GM18858 (cell line): ENCODE measurements at regions not wholly inside any gene's neighbourhood (a gene's known extent, or its start where the extent isn't known, plus 50 kb on each side); places are given as distances from the start of the nearest gene placed in this dataset.

Experiments used
- ATAC-seq: cut with Tn5 transposase; IDR thresholded peaks from one replicate; pipeline ENCODE4 v1.9.1; 2021; ENCODE audit not compliant: unreplicated experiment

DNA sequence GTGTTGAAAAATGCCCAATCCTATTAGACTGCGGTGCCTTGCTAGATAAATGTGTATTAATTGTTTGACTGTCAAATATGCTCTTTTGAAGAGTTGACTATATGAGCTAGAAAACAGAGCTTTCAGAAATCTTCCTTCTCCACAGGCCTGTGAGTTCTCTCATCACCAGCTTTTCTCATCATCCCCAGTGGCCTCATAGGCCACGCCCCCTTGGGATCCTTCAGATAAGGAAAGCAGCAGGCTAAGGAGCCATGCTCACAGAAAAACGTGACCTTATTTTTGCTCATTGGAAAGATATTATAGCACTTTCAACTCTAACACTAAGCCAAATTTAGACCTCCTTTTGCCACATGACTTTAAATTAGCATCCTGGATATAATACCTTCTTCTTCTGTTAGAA, 514.4 kb upstream of the ARRDC4 start:
- no peak for ATAC-seq

GRCh38 chr15:97456521-97457202, 503.8 kb upstream of the ARRDC4 start:
- no peak for ATAC-seq

DNA sequence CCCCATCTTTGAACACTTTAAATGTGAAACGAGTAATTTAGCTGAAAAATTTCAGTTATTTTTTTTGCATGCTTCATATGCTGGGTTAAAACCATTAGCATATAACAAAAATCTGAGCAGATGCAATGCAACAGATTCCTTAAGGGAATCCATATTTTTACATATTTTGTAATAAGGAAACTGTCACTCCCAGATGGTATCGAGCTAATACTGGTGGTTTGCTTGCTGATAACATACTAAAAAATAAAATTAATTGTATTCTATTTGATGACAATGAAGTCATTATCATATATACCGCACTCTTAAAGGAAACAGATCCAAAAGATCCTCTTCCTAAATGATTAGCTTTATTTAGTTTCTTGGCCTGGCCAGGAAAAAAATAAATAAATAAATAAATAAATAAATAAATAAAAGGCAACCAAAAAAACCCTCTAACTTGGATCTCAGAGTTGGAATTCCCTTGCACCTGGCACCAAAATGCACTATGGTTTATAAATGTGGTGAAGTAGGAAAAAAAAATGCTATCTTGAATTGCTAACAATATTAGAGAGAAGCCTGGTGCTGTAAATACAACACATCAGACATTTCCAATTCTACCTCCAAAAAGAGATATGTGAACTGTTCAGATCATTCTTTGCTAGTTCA, 503.2 kb upstream of the ARRDC4 start:
- no peak for ATAC-seq

- no peak for ATAC-seq
Measured at GRCh38 chr15:97459771-97460170, 500.7 kb upstream of the ARRDC4 start.

GRCh38 chr15:97461226-97461625, 499.3 kb upstream of the ARRDC4 start:
- no peak for ATAC-seq

- ATAC-seq, result no peak
Measured at GRCh38 chr15:97463696-97464095, 496.8 kb upstream of the ARRDC4 start.

- ATAC-seq, result no peak
Measured at GRCh38 chr15:97470417-97470816, 490.1 kb upstream of the ARRDC4 start.

DNA sequence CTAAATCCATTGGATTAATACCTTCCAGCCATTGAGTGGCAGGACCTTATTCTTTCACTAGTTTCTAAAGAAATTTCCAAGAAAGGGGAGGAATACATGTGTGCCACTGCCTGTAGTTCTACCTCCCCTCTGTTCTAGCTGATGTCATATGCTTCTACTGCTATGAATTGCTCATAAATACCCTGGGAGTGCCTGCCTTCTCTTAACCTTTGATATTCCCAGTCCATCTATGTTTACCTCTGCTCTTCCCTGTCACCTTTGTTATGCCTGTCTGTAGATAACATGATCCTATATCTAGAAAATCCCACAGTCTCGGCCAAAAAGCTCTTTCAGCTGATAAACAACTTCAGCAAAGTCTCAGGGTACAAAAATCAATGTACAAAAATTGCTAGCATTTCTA, 486.9 kb upstream of the ARRDC4 start:
- no peak for ATAC-seq

- no peak for ATAC-seq
Measured at GRCh38 chr15:97479957-97480356, 480.5 kb upstream of the ARRDC4 start.

- no peak for ATAC-seq
Measured at GRCh38 chr15:97482521-97482920, 478.0 kb upstream of the ARRDC4 start.

DNA sequence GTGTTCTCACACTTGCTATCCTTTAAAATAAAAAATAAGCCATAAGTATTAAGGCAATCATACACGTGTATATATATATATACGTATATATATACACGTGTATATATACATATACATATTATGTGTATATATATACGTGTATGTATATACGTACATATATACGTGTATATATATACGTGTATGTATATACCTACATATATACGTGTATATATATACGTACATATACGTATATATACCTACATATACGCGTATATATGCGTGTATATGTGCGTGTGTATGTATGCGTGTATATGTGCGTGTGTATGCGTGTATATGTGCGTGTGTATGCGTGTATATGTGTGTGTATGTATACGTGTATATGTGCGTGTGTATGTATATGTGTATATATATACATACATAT, 477.3 kb upstream of the ARRDC4 start:
- ATAC-seq, result no peak

DNA sequence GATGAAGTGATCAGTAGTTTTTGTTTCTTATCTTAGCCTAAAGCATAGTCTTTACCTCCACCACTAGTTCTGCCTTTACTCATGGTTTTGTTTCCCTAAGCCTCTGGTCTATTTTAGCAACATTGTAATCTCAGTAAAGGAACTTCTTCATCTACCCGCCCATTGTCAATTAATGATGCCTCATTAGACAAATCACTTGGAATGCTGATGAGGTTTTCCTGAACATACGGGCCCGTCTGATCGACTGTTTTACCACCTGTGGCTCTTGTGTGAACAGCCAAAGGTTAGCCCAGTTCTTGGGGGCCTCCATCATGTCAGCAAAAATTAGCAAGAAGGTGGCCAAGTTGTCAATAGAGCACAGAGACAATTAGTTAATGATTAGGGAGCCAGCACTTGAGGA, 470.1 kb upstream of the ARRDC4 start:
- ATAC-seq, result no peak

DNA sequence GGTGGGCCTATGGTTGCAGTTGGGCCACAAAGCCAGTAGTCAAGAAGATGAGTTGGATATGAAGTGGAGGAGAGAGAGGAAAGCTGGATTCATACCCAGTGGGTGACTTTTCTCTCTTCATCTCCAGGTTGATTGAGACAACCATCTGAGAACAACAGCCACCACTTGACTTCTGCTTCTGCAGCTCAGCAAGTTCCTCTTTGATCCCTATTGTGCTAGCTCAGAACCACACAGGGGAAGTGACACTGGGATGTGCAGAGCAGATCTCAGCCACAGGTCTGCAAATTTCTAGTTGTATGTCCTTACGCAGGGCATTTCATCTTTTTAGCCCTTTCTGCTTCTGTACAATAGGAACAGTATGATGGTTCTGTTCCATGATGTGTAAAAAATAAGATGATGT, 459.2 kb upstream of the ARRDC4 start:
- no peak for ATAC-seq

DNA sequence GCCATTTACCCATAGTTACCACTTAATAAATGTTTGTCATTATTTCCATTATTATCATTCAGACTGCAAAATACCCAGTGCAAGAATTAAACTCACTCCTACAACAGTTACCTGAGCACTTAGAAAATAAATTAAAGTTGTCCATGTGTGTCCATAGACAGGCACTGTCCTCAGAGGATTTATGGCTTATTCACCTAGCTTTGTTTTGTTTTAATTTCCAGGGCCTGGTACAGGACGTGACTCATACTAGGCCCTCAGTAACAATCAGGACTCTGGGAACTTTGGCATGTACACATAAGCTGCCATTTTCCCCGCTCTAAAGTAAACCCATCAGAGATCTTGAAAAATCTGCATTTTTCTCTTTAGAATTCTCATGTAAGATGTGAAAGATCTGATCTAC, 458.5 kb upstream of the ARRDC4 start:
- no peak for ATAC-seq

DNA sequence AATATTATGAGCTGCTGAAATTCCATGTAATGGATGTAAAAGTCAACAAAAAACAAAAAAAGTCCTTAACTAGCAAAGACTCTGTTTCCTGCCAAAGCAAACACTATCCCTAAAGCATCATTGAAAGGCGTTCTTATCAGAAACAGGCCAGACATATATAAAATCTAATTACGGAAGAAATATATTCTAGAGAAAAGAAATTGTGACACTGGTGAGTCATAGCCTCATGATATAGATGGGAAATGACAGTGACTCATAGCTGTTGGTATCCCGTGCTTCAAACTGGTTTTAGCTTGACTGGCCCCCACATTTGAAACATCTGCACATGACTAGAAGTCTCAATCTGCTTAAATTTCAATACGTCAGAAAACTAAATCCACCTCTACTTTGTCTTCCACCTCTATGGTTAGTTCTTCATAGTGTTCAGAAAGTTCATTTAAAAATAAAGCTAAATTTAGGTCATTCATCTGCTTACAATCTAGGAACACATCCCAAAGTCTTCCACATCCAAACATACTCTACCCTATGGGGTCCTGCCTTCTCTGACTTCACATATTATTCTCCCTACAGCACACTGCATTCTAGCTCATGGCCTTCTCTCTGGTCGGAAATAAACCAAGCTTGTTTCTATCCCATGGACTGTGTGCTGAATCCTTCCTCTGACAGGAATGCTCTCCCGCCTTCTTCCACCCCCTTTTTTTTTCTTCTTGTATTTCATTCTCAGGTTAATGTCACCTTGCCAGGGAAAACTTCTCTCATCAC, 456.3 kb upstream of the ARRDC4 start:
- ATAC-seq, result no peak

DNA sequence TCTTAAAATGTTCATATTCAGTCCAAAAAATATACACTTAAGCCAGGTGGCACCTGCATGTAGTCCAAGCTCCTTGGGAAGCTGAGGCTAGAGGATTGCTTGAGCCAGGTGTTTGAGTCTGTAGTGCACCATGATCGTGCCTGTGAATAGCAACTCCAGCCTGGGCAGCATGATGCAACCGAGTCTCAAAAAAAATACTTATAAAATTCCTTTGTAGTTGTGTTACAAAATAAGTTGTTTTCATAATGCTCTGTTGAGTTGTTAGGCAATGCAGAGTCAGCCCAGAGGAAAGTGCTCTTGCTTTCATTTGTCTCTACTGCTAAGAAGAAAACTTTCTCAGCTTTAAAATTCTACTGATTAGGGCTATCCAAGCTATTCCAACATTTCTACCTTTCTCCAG, 442.8 kb upstream of the ARRDC4 start:
- ATAC-seq, result no peak

DNA sequence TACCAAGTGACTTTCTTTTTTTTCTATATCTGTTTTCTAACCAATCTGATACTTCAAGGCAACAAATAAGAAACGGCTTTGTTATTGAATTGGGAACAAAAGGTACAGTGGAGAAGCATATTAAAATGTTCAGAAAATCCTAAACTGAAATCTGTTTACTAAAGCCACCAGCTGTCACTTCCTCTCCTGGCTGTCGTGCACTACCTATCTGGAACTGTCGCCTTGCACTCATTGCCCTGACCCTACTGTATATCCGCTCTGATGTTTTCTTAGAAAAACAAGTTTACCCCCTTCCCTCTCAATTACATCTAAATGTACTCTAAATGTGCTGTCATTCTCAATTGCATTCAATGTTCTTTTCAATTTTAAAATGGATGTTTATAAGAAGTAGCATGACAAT, 439.8 kb upstream of the ARRDC4 start:
- ATAC-seq, result no peak

DNA sequence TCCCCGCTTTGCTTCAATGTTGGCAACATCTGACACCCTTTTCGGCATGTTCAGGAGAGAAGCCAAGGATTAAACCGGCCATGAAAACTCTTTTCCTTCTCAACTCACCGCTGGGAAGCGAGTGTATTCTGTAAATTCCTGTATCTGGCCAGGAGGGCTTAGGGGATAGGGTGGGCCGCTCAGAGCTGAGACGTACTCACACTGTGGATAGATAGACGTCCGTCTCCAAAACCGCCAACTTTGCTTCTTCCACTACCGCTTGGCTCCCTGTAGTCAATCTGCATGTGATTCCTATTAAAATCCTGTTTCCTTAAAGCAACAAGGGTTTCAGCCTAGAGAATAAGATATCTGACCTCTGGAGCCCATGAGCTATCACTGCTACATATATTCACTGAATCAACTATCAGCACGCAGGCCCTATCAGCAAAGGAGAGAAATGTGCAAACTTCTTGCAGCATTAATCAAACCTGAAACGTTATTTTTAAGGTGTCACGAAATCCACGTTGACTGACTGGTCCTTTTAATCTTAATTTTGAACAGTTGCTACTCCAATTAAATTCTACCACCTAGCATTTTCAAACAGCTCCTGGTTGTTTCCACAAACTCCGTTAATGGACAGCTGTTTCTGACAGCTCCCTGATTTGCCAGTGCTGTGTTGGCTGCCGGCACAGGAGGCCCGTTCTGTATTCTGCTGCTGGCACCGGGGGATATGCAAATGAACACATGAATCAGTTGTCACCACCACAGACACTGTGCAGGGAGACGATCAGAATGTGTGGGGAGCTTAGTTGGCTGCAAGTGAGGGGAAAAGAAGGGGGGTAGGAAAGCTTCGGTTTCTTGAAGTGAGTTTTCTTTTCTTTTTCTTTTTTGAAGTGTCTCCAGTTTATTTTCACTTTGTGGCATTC, 438.9 kb upstream of the ARRDC4 start:
- no peak for ATAC-seq

DNA sequence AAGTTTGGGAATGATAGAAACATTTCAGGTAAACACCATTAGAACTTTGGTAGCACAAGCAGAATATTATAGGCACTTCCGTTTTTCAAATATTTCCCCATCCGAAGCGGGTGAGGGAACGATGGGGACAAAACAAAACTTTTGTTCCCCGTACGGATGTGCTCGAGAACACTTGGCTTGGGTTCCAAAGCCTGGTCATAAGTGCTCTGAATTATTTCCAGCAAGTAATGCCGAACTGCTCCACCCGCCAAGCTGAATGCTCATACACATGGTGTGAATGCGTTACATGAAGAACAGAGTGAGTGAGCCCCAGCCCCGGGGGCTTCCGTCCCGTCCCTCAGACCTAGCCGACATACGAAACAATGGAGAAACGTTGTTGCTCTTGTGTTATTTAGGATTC, 438.2 kb upstream of the ARRDC4 start:
- ATAC-seq, result no peak

- no peak for ATAC-seq
Measured at GRCh38 chr15:97525809-97526208, 434.7 kb upstream of the ARRDC4 start.

GRCh38 chr15:97528238-97528637, 432.3 kb upstream of the ARRDC4 start:
- no peak for ATAC-seq
